Stimulated activated CD8-positive, alpha-beta memory T cell treated with anti-CD3 and anti-CD28 coated beads, Interleukin-15, amount 100 ng/mL, for 4 hours (primary cell): ENCODE measurements at regions not wholly inside any gene's neighbourhood (a gene's known extent, or its start where the extent isn't known, plus 50 kb on each side); places are given as distances from the start of the nearest gene placed in this dataset.
A peak's percentile ranks its signal among the peaks of the same experiment; 100 is the strongest.
"Not testable (repeated sequence)": the region's sequence is repeated elsewhere in the genome, so short reads cannot be mapped to it uniquely, and the experiment has no call there.

Experiments
- DNase-seq, 2 donors: peaks; one replicate each; pipeline ENCODE4 v3.0.0-alpha.2; 2020; ENCODE audit warnings: low read depth in 2 of 2

DNA sequence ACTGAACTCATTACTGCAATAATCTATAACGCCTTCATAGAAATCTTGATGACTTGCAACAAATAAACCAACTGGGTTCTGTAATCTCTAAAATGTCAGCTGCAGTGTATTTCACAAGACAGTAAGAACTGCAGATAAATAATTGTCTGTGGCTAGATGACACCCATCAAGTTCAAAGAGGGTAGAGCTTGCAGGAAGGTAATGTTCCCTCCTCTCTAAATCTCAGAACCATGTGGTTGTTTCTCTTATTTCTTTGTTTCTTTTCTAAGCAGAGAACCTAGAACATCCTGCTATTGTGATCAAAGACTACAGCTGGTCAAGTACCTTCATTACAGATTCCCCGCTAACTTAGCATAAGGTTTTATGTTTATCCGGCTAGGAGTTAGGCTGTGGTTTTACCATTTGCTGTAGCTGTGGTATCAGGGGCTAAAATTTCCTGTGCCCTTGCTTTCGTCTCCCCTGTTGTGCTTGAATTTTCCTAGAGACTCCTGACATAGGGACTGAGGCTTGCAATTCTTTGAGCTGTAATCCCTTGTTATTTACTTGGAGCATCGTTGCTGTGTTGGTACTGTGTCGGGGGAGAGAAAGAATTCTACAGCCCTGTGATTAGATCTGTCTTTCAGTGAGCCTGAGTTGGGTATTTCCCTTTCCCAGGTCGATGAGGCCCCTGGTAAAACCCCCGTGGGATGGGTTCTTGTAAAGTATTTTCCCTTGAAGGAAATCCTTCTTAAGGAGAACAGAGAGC lies 253.1 kb upstream of the BTG1 start:
- DNase-seq = no peak

DNA sequence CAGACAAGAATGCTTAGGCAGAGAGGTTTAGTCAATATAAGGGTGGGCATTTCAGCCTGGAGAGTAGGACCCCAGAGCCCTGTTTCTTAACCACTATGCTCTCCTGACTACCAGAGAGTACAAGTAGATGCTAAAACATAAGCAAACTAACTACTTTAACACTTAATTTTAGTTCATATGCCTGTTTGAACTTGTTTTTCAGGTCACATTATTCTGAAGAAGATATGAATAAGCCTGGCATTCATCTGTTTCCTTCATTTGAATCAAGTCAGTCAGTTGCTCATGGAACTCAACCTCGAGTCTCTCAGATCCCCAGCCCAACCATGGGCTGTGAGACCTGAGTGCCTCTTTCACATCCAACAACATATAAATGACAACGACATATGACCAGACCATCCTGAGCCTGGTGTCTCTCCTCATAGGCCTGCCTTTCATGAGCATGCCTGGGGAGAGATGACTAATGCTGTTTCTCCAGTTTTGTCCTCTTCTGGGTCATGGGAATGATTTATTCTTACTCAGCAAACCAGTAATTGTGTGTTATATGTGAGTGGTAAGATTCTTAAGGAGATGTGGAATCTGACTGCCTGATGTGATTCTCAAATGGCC lies 251.1 kb upstream of the BTG1 start:
- no peak for DNase-seq

DNA sequence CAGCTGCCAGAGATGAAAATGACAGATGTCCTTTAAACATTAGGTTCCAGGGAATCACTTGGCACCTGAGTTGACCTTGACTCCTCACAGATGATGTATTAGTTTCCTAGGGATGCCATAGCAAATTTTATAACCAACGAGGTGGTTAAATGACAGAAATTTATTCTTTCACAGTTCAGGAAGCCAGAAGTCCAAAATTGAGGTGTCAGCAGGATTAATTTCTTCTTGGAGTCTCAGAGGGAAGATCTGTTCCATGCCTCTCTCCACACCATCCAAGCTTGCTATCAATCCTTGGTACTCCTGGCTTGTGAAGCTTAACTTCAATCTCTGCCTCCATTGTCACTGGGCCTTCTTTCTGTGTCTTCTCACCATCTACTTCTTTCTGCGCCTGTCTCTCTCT lies 249.7 kb upstream of the BTG1 start:
- no peak for DNase-seq

DNA sequence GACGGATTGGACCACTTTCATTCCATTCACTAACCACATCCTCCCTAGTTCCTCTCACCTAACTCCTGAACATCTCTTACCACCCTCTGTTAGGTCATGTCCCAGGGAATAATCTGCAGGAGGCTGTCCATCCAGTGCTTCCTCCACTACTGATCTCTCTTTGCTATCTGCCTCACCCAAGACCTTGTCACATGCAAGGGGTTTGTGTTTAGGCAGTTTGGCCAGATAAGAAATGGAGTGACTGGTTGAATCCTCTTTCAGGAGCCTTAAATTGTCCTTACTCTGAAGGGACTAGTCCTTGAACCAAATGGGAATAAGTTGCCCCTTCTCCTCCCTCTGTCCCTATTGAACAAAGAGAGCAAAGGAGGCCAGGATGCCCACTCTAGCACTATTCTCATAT lies 249.2 kb upstream of the BTG1 start:
- DNase-seq = no peak

DNA sequence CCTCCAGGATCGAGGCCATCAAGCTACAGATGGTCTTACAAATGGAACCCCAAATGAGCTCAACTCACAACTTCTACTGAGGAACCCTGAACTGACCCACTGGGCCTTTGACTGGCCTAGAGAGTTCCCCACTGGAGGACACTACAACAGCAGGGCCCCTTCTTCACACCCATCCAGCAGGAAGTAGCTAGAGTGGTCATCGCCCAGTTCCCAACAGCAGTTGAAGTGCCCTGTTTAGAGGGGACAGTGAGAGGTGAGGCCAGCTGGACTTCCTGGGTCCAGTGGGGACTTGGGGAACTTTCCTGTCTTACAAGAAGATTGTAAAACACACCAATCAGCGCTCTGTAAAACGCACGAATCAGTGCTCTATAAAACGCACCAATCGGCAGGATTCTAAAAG lies 247.9 kb upstream of the BTG1 start:
- no peak for DNase-seq

DNA sequence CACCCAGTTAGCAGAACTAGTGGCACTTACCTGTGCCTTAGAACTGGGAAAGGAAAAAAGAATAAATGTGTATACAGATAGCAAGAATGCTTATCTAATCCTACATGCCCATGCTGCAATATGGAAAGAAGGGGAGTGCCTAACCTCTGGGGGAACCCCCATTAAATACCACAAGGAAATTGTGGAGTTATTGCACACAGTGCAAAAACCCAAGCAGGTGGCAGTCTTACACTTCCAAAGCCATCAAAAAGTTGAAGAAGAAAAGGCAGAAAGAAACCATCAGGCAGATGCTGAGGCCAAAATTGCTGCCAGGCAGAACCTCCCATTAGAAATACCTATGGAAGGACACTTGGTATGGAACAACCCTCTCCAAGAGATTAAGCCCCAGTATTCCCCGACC lies 246.1 kb upstream of the BTG1 start:
- not testable (repeated sequence) for DNase-seq

DNA sequence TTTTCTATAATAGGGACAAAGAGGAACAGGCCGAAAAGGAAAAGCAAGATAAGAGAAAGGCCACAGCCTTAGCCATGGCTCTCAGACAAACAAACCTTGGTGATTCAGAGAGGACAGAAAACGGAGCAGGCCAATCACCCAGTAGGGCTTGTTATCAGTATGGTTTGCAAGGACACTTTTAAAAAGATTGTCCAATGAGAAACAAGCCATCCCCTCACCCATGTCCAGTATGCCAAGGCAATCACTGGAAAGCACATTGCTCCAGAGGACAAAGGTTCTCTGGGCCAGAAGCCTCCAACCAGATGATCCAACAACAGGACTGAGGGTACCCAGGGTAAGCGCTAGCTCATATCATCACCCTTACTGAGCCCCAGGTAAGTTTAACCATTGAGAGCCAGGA lies 243.8 kb upstream of the BTG1 start:
- no peak for DNase-seq

DNA sequence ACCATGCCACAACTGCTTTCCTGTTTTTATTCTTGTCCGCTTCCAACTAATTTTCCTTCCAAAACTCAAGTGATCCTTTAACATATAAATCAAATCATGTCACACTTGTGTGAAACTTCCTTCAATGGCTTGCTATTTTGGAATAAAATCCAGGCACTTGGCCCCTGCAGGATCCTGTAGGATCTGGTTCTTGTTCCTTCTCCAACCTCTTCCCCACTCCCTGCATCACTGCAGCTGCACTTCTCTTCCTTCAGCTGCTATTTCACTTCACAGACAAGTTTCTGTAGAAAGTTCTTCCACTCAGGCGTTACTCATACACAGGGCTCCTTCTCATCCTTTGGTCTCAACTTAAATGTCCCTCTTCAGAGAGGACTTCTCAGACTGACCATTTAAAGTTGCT lies 239.7 kb upstream of the BTG1 start:
- no peak for DNase-seq

DNA sequence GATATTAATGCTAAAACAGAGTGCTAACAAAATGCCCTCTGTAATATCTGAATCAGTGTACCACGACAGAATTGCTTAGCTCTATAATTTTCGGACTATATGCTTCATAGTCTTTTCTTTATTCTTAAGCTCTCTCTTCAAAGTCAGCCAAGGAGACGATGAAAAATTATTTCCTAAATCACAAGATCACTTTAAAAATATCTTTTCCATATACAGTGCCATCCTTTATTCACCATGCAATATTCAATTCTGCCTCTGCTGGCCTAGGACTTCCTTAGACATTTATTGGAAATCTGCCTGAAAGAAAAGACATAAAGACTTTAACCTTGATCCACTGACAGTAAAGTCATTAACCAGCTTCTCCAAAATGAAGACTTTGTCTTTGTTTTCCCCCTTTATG lies 238.9 kb upstream of the BTG1 start:
- DNase-seq = no peak

DNA sequence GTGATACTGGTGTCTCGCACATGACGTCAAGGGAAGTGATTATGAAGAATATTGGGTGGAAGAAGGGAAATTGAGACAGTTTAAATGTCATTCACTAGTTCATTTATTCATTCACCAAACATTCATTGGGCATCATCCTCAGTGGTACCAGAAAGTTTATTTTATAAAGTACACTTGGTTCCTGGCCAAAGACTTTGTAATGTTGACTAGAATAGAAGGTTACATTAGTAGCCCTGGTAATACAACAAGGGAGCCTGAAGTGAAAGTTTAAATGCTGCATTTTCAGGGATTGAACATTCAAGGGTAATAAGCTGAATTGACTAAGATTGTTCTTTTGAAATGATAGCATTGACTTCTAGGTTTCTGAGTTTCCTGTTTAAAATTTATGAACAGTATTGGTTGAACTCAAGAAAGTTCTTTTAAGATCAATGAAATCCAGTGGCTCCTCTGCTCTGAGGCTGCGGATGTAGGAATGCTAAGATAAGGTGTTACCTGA lies 236.8 kb upstream of the BTG1 start:
- DNase-seq = no peak

DNA sequence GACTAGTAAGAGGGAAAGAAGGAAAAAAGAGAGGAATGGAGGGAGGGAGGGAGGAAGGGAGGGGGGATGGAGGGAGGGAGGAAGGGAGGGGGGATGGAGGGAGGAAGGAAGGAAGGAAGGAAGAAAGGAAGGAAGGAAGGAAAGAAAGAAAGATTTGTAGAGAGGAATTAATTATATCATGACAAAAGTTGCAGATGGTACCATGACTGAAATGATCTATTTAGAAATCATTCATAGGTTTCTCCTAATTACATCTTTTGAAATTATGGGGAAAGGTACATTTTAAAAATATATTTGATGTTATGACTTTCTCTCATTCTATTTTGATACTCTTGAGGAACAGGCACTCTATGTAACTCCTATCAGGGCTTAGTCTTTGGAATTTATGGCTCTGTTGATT lies 236.2 kb upstream of the BTG1 start:
- DNase-seq = no peak

DNA sequence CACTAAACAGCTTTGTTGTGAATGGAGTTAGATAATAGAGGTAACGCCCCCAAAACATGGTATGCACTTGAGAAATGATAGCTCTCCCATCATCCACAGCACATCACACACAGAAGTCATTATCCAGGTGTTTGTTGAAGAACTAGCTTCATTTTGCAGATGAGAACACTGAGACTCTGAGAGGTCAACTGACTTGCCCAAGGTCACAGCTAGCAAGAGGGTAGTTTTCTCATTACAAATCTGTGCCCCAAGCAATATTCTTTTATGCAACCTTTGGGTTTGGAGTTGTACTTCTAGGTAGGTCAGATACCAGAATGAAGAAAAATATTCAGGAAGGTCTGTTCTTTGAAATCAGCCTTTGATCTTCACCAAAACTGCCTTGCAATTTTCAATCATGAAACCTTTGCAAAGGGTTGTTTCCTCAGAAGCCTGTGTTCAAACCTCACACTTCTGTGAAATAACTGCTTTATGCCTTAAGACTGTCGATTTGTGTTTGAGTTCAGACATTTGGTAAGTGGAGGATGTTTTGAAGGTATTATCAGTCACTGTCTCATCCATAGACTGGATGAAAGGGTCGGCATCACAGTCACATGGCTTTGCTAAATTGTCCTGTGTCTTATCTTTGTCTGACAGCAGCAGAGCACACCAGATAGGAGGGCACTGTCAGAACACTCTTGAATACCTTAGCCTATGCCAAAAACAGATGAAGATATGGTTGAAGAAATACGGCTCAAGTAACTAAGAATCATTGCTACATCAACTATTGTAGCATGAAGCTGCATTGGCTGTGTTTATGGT lies 233.2 kb upstream of the BTG1 start:
- no peak for DNase-seq

DNA sequence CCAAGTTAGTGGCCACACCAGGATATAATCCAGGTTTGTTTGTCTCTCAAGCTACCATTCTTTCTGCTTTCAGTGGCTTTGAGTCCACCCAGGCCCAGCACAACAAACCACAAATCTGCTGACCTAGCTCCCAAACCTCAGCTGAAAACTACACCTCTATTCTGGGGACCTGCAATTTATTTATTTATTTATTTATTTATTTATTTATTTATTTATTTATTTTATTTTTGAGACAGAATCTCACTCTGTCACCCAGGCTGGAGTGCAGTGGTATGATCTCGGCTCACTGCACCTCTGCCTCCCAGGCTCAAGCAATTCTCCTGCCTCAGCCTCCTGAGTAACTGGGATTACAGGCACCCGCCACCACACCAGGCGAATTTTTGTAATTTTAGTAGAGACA lies 229.9 kb upstream of the BTG1 start:
- not testable (repeated sequence) for DNase-seq

DNA sequence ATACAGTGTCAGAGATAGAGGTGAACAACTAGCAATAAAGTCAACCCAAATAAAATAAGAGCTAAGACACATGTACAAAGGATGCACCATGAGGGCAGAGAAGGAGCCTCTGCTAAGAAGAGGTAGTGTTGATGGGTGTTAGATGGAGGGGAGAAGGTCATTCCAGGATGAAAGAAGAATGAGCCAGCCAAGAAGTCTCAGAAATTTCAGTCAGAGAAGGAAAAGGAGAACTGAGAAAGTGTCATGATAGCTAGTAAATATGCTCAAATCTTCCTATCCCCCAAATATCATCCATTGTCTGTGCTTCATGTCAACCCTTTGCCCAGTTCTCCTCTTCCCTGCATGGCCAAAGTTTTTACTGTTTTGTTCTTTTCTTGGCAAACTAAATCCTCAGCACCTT lies 225.2 kb upstream of the BTG1 start:
- DNase-seq = no peak

DNA sequence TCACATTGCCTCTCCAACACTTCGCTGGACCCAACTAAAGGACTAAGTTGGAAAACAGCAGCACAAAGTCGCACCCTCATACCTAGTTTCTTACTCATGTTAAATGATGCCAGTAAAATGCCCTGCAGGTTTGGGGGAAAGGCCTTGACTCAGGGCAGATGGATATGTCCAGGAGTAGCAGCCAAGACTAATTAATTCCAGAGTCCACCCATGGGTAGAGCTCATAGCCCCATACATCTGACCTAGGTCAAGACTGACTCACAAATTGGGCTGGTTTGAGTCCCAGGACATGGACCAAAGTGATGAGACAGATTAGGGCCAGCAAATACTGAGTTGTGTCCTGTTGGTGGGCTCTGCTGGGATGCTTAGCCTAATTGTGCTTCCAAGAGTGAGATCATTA lies 224.0 kb upstream of the BTG1 start:
- DNase-seq = no peak

DNA sequence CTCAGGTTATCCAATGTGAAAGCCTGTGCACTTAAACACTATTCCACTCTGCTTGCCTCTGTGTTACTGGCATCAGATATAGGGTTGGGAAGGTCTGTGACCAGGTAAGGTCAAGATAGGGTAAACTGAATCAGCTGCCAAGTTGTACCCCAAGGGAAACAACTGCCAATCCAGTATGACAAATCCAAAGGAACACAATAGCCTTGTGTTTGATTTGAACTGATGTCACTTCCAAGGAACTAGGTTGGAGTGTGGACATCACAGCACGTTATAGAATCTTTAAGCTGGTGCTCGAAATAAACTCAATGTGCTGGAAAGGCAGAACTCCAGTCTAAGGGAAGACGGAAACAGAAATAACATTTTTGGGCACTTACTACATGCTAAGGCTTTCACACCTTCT lies 223.4 kb upstream of the BTG1 start:
- no peak for DNase-seq

DNA sequence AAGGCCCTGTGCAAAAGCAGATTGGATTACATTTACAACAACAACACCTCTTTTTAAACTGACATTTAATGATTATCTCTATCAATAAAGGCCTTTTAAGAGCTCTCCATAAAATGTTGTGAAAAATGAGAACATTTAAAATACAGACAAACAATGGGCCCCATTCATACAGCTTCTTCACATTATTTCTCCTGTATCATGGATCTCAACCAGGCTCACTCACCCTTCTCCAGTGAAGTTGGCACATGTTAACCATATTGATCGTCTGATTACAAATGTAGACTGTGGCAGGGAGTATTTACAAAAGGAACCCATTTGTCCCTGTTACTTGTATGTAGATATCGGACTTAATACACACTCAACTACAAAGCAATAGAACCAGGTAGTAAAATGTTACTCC lies 220.2 kb upstream of the BTG1 start:
- DNase-seq = no peak

DNA sequence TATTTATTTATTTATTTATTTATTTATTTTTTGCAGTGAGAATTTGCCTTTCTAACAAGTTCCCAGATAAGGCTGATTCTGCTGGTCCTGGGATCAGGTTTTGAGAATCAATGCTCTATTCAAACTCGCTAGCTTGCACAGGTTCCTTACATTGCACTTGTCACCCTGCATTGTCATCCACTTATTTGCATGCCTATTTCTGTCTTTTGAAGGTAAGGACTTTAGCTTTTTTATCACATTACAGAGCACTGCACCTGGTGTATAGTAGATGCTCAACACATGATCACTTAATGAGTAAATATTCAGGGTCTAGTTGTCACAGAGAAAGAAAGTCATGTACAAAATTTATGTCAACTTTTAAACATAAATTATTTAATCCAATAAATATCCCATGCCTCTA lies 219.7 kb upstream of the BTG1 start:
- DNase-seq = no peak

DNA sequence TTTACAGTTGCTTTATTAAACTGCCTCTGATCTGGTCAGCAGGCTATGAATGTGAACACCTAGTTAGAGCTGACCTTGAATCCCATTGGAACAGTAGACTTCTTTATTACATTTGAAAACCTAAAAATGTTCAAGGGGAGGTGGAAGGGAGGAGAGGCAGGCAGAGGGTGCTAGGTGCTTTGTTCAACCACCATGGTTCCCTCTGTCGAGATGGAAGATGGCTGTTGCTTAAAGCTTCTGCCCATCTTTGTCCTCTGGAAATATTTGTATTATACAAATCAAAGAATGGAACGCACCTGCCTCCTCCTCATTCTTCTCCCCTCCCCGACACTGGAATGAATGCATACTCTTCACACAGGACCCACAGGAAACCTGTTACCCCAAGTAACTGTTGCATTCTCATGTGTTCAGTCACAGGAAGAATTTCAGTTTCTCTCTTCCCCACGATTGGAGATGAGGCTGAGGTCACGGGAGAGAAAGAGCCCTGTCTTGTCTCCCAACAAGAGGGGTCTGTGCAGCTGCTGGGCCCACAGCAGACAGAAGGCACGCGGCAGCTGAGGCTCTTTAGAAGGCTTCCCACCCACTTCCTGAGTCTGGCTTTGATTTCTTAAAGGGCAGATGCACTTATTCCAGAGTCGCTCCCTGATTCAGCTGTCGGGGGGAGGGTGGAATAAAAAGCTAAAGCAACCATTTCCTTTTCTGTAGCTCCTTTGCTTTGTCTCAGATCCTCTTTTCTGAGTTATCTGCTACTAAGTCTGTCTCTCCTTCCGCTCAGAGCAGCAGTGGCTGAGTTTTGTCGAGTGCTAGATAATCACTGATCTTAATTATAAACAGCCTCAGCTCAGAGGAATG lies 217.9 kb upstream of the BTG1 start:
- DNase-seq = peak; percentile 15 to 24

DNA sequence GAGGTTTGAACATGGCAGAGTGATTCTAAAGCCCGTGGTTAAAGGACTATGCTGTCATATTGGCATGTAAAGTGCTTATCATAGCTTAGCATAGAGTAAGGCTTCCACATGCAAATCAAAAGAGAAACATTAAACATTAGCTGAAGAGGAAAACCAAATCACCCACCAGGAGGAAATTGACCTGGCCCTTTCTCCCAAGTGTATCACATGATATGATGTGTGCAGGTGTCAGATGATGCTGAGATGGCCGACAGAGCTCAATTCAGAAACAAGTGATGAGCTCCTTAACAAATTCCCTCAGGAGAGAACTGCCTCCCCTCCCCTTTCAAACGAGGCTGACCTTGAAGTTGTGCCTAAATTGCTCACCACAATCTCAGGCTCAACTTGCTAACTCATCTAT lies 217.1 kb upstream of the BTG1 start:
- DNase-seq = no peak

DNA sequence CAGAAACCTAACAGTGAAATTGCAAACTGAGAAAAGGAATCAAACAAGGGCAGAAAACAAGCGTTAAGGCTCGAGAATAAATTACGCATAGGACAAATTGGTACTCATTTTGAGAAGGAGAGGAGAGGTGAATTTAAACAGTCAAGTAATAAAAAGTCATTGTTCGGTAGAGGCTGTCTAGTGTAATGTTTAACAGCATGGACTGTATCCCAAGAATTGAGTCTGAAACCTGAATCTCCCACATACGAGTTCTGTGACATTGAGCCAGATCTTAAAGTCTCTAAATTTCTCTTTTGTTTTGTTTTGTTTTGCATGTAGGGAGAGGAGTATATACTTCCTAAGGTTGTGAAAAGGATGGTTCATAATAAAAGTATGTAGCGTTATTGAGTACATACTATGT lies 216.5 kb upstream of the BTG1 start:
- DNase-seq = no peak

DNA sequence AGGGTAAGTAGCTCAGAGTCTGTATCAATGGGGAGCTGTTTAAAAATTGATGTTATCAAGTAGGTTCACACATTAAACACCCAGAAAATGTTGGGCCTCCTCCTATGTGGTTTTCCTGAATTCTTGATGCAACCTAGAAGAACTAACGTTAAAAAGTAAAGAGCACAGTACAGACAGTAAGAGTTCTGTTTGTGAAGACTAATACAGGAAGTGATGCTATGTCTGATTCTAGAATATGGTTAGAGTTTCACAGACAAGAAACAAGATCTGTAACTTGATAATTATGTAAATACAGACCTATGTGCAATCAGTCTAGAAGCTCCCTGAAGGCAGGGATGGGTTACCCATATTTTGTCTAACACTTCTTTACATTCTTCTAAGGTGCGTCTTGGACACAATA lies 214.9 kb upstream of the BTG1 start:
- DNase-seq = no peak
